GM21367 (cell line): ENCODE measurements at regions not wholly inside any gene's neighbourhood (a gene's known extent, or its start where the extent isn't known, plus 50 kb on each side); places are given as distances from the start of the nearest gene placed in this dataset.
"Not testable (repeated sequence)": the region's sequence is repeated elsewhere in the genome, so short reads cannot be mapped to it uniquely, and the experiment has no call there.

Experiments used
- ATAC-seq: cut with Tn5 transposase; IDR thresholded peaks from one replicate; pipeline ENCODE4 v1.9.1; 2021; ENCODE audit not compliant: unreplicated experiment

DNA sequence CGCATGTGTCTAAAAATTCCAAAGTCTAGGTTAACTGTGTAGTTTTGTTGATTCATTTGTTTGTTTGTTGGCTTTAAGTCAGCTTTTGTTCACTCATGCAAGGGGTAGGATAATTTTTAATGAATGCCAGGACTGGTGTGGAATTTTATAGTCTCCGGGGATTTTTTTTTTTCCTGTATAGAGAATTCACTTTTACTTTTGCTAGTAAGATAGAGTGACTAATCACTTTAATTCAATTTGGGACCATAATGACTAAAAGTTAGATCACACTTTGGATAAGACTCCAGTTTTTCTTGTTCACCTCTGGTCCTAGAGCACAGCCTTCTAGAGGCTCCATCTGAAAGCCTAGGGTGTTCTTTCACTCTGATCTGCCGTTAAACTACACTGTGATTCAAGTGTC lies 1690.0 kb downstream of the PCDH9 start:
- no peak for ATAC-seq

DNA sequence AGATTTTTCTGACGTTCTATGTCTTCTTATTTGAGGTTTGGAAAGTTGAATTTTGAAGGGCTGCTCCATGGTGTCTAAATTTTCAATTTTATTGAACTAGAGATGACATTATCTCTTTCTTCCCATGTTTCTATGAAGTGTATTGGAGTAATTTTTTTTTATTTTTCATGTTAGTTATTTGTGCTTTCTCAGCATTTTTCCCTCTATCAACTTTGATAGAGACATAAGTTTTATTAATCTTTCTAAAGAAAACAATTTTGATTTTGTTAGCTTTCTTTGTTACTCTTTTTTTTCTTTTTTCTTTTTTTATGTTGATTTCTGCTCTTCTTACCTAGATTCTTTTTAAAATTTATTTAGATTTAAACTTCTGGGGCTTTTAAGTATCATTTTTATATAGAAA lies 1694.8 kb downstream of the PCDH9 start:
- no peak for ATAC-seq

DNA sequence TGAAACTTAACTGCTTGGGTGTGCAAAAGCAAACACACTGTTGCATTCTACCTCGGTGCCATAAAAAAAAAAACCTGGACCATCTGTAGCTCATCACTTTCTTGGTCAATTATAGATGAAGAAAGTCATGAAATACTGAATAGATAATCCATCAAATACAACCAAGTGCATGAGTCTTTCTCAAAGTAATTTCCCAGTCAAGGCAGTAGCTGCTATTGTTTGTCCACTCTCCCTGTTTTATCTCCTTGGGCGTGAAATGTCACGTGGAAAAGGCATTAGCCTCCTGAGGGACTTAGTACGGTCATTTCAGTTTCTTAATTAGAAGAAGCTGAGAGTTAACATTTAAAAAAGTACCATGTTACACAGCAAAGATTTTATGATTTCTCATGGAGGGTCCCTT lies 1697.9 kb downstream of the PCDH9 start:
- no peak for ATAC-seq

DNA sequence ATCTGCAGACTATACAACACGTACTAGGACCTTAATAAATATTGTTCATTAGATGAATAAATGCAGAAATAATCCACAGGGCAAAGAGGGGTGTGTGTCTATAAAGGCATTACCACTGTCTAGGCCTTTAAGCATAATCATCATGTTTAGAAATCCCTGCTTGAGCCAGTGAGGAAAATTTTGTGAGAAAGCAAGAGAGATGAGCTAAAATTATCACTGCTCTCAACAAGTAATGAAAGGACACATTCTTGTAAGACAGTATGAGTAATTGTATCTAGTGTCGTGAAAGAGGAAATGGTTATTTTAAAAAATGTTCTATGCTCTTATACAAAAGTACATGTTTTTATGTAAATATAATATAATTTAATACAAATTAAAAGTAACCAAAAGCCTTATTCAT lies 1699.4 kb downstream of the PCDH9 start:
- no peak for ATAC-seq

DNA sequence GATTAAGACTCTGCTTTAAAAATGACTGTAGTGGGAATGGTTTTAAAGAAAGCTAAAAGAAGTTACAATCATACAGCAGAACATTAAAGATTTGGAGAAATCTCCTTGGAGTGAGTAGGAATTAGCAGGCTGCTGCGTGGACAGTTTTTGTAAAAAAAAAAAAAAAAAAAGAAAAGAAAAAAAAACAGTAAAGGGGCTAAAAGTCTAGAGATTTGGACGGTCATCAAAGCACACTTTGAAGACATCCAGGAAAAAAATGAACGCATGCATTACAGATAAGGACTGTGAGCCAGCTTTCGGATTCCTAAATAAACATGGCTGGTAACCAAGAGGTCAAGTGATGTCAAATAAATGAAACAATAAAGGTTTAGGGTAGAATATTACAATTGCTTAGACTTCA lies 1700.6 kb downstream of the PCDH9 start:
- no peak for ATAC-seq

DNA sequence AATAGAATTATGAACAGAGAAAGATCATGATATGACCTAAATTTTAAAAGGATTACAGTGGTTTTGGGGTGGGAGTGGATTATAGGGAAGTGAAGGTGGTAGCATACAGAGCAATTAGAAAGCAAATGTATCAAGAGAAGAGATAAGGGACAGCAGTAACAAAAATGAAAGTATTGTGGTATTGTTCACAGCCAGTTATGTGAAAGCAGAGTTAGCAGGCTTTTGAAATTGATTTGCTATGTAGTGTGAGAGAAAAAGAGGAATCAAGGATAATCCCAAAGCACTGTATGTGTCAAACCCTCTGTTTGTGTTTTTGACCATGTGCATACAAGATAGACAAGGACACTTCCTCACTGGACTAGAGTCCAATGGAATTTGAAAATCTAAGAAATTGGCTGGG lies 1721.4 kb downstream of the PCDH9 start:
- ATAC-seq: no peak

DNA sequence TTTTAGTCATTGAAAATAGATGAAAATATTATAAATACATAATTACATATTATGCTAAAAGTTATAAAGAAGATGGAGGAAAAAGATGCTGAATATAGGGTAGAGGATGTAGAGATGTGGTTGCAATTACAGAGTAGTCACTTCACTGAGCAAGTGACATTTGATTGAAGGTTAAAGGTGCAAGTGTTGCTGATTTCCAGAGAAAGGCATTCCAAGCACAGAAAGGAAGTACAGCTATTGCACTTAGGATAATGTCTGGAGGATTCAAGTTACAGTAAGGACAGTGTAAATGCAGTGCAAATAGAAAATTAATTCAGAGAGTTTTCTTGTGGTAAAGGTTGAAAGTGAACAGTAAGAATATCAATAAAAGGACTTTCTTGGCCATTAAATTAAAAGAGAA lies 1721.8 kb downstream of the PCDH9 start:
- ATAC-seq: no peak

DNA sequence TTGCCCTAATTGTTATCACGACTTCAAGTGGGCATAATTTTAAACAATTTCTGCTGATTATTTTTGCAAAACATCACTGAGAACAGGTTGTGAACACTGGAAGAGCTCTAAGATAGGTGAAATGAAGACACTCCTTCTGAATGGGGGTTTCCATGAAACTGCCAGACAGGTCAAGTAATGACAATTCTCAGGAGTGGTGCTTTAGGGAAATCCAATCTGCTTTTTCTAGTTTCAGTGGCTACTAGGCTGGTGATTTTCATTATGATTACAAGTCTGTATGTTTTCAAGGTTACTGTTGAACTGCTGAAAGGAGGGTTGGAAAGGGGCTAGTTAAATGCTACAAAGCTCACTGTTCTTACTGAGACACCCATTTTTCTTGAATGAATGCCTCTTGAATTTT lies 1724.2 kb downstream of the PCDH9 start:
- ATAC-seq: no peak

DNA sequence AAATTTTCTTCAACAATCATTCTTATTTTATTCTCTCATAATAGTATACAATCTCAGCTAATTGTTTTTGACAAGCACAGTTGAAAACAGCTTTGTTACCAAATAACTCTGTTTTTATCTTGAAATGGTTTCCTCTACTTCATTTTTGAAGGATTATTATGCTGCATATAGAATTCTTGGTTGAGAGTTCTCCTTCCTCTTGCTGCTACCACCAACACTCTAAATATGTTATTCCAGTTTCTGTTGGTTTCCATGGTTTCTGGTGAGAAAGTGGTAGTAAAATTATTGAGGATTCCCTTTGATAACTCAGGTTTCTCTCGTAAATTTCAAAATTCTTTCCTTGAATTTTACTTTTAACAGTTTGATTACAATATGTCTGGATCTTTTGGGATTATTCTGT lies 1725.9 kb downstream of the PCDH9 start:
- no peak for ATAC-seq

DNA sequence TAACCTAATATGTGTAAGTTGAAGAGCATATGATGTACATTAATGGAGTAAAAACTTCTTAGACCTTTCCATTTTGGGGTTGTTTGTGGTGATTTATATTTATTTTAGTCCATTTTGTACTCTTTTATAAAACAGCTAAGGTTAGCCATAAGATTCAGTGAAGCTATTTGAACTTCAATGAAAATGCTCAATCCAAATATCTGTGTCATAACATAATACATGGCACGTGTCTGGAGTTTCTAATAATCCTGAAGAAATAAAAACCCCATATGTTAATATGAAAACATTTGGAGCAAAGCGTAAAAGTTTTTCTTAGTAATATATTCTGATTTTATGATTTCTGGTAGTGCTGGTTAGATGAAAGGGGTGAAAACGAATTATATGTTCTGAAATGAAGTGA lies 1729.7 kb downstream of the PCDH9 start:
- ATAC-seq: no peak

DNA sequence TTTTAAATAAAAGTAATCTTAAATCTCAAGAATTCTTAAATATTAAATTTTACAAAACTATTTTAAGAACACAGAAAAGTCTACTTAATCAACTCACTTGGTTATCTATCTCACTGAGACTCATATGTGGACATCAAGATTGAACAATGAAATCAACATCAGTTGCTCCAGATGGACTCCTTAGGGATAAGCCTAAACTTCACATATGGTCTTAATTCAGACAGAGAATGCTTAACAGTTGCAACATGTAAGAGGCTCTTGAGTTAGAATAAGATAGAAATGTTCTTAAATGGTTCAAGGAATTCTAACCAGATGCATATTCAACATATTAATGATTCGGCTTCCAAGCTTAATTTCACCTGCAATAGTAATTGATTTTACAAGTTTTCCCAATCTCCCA lies 1730.9 kb downstream of the PCDH9 start:
- no peak for ATAC-seq

DNA sequence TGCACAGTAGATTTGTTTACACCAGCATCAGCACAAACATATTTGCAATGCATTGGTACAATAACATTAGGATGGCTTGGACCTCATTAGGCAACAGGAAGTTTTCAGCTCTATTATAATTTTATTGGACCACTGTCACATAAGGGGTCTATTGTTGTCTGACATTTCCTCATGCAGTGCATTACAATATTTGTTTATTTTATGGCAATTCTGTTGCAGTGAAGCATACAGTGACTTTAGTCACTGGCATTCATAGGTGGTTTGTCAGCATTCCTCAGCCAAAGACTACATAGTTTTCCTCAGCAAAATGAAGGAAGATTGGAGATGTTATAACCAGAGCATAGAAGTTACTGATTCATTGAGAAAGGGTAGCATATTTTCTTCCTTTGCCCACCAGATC lies 1732.9 kb downstream of the PCDH9 start:
- ATAC-seq: no peak

DNA sequence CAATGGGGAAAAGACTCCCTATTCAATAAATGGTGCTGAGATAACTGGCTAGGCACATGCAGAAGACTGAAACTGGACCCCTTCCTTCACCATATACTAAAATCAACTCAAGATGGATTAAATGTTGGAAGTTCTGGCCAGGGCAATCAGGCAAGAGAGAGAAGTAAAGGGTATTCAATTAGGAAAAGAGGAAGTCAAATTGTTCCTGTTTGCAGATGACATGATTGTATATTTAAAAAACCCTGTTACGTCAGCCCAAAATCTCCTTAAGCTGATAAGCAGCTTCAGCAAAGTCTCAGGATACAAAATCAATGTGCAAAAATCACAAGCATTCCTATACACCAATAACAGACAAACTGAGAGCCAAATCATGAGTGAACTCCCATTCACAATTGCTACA lies 1739.4 kb downstream of the PCDH9 start:
- not testable (repeated sequence) for ATAC-seq

DNA sequence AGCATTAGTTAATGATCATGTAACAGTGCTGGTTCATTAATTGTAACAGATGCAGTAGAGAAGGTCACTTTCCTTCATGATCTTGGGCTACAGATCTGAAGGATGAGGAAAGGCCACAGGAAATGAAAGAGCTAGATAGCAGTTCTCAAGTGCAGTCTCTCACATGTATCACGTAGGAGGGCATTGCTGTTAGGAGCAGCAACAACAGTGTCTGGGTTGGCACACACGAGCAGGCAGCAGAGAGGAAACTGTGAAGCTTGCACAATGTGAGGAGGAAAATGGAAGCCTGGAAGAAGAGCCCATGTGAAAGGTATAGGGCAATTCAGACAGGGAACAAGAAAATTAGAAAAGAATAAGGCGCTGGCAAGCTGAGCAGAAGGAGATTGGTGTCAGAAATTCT lies 1741.5 kb downstream of the PCDH9 start:
- ATAC-seq: no peak

DNA sequence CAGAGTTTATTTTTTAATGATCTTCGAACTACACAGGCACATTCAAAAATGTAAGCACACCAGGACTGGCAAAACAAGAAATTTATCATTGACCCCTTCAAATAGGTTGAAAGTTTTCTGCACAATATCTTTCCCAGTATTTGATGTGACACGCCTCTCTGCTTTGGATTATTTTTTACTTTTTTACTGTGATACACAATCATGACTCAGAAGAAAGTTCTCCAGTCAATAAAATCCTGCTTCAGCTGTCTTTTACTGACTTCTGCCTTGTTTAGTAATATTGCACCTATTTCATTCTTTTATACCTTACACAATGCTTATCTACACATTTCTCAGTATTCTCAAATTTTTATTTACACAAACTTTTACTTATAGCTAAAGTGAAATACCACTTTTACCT lies 1750.4 kb downstream of the PCDH9 start:
- ATAC-seq: no peak

DNA sequence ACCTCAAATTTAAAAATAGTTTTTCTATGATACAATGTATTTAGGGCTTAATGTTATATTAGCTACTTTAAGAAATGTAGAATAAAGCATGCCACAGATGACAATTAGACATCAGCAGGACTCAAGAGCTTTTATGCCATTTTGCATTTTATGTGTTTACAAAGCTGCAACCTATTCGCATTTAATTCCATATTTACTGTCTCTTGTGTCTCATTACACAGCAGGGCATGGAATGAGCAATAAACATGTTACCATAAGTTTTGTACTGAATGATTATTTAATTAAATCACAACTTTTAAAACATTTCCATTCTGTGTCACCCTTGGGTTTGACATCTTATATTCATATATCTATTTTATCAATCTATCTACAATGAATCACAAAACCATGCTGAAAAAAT lies 1756.9 kb downstream of the PCDH9 start:
- ATAC-seq: no peak

DNA sequence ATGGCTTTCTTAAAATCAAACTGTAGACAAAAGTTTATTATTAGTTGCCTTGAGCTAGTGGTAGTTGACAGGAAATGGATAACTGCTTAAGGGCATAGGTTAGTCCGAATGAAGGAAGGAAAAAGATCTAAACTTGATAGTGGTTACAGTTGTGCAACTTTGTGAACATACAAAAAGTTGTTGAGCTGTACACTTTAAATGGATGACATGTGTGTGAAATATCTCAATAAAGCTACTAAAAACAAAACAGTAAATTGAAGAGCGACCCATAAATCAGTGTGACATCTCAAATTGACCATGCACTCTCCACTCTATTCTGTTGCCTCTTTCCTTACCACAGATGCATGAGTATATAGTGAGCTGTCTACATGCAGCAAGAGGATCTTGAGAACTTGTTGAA lies 1757.8 kb downstream of the PCDH9 start:
- no peak for ATAC-seq

DNA sequence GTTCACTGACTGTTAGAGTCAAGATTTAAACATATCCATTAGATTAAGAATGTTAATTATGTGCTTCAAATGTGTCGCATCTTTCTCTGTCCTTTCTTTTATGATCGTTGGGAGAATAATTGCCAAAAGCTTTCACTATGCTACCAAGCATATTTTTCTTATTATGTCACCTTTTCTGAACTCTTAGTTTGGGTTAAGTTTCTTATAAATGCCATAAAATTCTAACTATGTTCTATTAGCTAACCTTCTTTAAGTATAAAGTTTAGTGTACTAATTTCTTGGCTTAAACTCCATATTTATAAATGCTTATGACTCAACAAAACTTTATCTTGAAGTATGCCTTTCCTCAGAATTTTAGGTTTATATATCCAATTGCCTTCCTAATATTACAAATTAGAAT lies 1759.4 kb downstream of the PCDH9 start:
- no peak for ATAC-seq

DNA sequence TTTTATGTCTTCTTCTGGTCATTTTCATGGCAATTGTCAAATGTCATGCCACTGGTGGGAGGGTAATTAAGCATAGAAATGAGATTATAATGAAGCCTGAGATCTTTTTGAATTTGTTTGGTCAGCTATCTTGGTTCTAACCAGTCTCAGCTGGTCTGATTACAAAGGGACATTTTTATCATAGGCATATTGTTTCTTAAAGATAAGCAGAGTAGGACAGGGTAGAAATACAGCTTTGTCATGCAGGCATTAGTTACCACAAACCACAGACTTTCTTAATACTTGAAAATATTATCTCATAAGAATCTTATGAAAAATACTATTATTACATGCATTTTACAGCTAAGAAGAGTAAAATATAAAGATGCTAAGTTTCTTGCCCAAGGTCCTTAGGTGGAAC lies 1761.5 kb downstream of the PCDH9 start:
- no peak for ATAC-seq

DNA sequence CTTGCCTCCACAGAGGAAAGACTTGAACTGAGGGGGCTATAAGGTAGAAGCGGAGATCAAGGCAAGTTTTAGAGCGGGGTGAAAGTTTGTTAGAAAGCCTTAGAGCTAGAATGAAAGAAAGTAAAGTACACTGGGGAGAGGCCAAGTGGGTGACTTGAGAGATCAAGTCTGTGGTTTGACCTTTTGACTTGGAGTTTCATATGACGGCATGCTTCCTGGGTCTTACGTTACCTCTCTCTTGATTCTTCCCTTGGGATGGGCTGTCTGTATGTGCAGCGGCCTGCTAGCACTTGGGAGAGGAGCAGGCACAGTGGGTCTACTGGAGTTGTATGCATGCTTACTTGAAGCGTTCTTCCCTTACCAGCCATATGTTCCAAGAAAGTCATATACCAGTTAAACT lies 1768.5 kb downstream of the PCDH9 start:
- ATAC-seq: no peak

DNA sequence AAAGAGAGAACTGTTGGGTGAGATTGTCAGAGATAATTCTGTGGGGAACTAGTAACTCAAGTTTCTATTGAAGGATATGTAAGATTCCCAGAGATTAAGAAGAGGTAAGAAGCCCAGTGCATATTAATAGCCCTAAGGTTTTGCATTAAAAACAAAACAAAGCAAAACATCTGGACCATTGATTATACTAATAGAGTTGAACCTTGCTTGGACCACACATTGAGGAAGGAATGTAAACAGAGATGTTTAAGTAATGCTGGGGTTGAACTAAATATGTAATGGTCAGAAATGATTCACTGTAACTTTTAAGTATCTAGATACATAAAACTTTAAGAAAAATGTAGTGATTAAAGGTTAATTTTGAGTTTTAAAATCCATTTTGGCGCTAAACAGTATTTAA lies 1770.0 kb downstream of the PCDH9 start:
- ATAC-seq: no peak

DNA sequence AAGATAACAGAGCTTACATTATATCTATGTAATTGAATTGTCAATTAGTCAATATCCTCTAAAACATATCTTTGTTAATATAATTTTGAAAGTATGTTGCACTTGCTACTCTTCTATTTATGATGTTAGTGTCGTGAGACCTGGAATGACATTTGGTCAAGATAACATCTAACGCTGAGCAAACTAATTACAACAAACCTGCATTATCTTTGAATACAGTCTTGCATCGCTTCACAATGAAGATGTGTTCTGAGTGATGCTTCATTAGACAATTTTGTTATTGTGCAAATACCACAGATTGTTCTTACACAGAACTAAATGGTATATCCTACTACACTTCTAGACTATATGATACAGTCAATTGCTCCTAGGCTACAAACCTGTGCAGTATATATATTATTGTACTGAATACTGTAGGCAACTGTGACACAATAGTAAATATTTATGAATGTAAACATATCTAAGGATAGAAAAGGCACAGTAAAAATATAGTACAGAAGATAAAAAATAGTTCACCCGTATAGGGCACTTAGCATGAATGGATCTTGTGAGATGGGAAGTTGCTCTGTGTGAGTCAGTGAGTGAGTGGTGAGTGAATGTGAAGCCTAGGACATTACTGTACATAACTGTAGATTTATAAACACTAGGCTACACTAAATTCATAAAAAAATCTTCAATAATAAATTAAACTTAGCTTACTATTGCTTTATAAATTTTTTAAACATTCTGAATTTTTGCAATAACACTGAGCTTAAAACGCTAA lies 1773.8 kb downstream of the PCDH9 start:
- no peak for ATAC-seq

DNA sequence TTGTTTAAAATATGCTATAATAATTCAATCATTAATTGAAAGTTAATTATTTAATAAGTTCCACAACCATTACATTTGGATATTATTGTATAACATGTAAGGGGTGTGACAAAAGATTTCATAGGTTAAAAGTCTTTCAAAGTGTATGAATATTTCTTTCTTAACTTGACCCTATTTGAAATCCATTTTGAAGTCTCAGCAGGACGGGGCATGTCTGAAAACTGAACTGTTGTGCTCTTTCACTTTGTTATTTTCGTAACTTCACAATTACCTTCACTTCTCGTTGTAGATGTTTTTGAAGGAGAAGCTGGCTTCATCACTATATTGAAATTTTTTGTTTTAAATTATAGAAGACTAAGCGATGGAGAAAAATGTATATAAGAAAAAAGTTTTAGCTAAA lies 1775.7 kb downstream of the PCDH9 start:
- no peak for ATAC-seq

DNA sequence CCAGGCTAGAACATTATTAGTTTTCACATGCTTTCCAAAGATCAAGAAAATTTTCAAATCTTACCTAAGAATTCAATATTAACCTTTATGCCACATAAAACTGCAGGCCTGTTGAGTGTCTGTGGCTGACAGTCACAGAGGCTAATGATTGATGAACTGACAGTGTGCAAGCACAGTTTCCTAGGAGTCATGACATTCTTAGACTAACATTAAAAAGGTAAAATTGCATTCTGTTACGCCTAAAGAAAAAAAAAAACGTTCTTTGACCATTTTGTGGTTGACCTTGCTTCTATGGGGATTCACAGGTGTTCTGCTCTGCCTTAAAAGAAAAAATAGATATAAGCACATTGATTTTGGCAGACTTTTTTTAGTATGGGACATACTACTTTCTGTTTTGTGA lies 1776.2 kb downstream of the PCDH9 start:
- no peak for ATAC-seq
